ENCODE measurements at regions not wholly inside any gene's neighbourhood (a gene's known extent, or its start where the extent isn't known, plus 50 kb on each side); places are given as distances from the start of the nearest gene placed in this dataset.

GRCh38 chr6:23441808-23442461 lies 684.1 kb upstream of the NRSN1 start:
- Histone ChIP-seq H3K9me3 (no peaks in the 10 kb centered on the region), H3K27ac (no peak overlapping the region), H3K4me1 (peaks cover 0 to 8% (median 0%) of the 10 kb centered on the region in 6 donors), H3K27me3 (replicated peaks in 1 of 7) (no peaks in the 10 kb centered on the region), H3K36me3 (no peaks in the 10 kb centered on the region), H3K4me3 (no peak overlapping the region)
- TF ChIP-seq CTCF (IDR thresholded peaks at IDR 0.05 in 8 of 11, conservative IDR thresholded peaks at IDR 0.05 in 3 of 11) (no peak), POLR2A (IDR thresholded peaks at IDR 0.05) (no peak), POLR2AphosphoS5 (IDR thresholded peaks at IDR 0.05) (no peak)
- WGBS, 5 donors: 83 to 89% (median 86%) methylated on average over 3 of the region's 3 CpGs
- intact Hi-C loops (cut with DNase I; ENCODE audit: low total_unique reads): no loop called here
- no peak for DNase-seq

- intact Hi-C loops (cut with DNase I; ENCODE audit: low total_unique reads): no loop called here
- peaks cover 0 to 8% (median 0%) of the 10 kb centered on the region in 6 donors for H3K4me1 ChIP-seq
- H3K36me3 ChIP-seq: no peaks in the 10 kb centered on the region
- H3K9me3 ChIP-seq: no peaks in the 10 kb centered on the region
- DNase-seq: no peak
- H3K27ac ChIP-seq: no peak overlapping the region
- H3K4me3 ChIP-seq: no peak overlapping the region
- TF ChIP-seq POLR2AphosphoS5 (IDR thresholded peaks at IDR 0.05) (no peak), POLR2A (IDR thresholded peaks at IDR 0.05) (no peak), CTCF (IDR thresholded peaks at IDR 0.05 in 8 of 11, conservative IDR thresholded peaks at IDR 0.05 in 3 of 11) (no peak)
- 63 to 73% (median 72%) methylated on average over 5 of the region's 5 CpGs for WGBS, 5 donors
- no peaks in the 10 kb centered on the region for H3K27me3 ChIP-seq (replicated peaks in 1 of 7)
These were observed 680.8 kb upstream of the NRSN1 start for GRCh38 chr6:23445157-23445710.

- DNase-seq: no peak
- 42 to 65% (median 60%) methylated on average over 4 of the region's 4 CpGs for WGBS, 5 donors
- H3K36me3 ChIP-seq: no peaks in the 10 kb centered on the region
- H3K27me3 ChIP-seq (replicated peaks in 1 of 7): no peaks in the 10 kb centered on the region
- intact Hi-C loops (cut with DNase I; ENCODE audit: low total_unique reads): no loop called here
- no peaks in the 10 kb centered on the region for H3K9me3 ChIP-seq
- peaks cover 0 to 8% (median 0%) of the 10 kb centered on the region in 6 donors for H3K4me1 ChIP-seq
- H3K27ac ChIP-seq: no peak overlapping the region
- H3K4me3 ChIP-seq: no peak overlapping the region
- TF ChIP-seq CTCF (IDR thresholded peaks at IDR 0.05 in 8 of 11, conservative IDR thresholded peaks at IDR 0.05 in 3 of 11) (peak in 4 of 11 experiments; percentile 10 to 40 (median 33)), POLR2AphosphoS5 (IDR thresholded peaks at IDR 0.05) (no peak)
These were observed 679.5 kb upstream of the NRSN1 start for GRCh38 chr6:23446469-23446967.

GRCh38 chr6:23447731-23448130 lies 678.3 kb upstream of the NRSN1 start:
- Histone ChIP-seq H3K27me3 (replicated peaks in 1 of 7) (no peaks in the 10 kb centered on the region), H3K9me3 (no peaks in the 10 kb centered on the region), H3K36me3 (no peaks in the 10 kb centered on the region), H3K27ac (no peak overlapping the region), H3K4me1 (peaks cover 0 to 8% (median 0%) of the 10 kb centered on the region in 6 donors), H3K4me3 (no peak overlapping the region)
- DNase-seq: no peak
- intact Hi-C loops (cut with DNase I; ENCODE audit: low total_unique reads): no loop called here
- no peak for TF ChIP-seq POLR2A (IDR thresholded peaks at IDR 0.05)
- no peak for TF ChIP-seq CTCF (IDR thresholded peaks at IDR 0.05 in 8 of 11, conservative IDR thresholded peaks at IDR 0.05 in 3 of 11)
- TF ChIP-seq POLR2AphosphoS5 (IDR thresholded peaks at IDR 0.05): no peak
